SU-DHL-6 (cell line): ENCODE measurements at regions not wholly inside any gene's neighbourhood (a gene's known extent, or its start where the extent isn't known, plus 50 kb on each side); places are given as distances from the start of the nearest gene placed in this dataset.

ENCODE experiments used
- CTCF ChIP-seq: fragments of 200-600 bp; sonication (generic); IDR thresholded peaks from one replicate; pipeline ENCODE4 v1.5.1; 2017; ENCODE audit warnings: antibody characterized with exemption, mild to moderate bottlenecking, low read length, moderate library complexity; ENCODE audit not compliant: insufficient read depth, poor library complexity, severe bottlenecking
- EZH2phosphoT487 ChIP-seq: fragments of 200-600 bp; sonication (generic), shearing (Covaris generic); conservative IDR thresholded peaks from 2 replicates; pipeline ENCODE4 v1.6.1; 2018; ENCODE audit warnings: mild to moderate bottlenecking, antibody characterized with exemption, low read length, moderate library complexity, mixed read lengths

- TF ChIP-seq CTCF (no peak), EZH2phosphoT487 (no peak)
Measured at GRCh38 chr3:104598848-104599511, 767.7 kb upstream of the ALCAM start.
